Mesenchymal stem cell (in vitro differentiated cells and primary cell): ENCODE measurements at regions not wholly inside any gene's neighbourhood (a gene's known extent, or its start where the extent isn't known, plus 50 kb on each side); places are given as distances from the start of the nearest gene placed in this dataset.

Experiments
- DNase-seq: peaks from one replicate; pipeline ENCODE4 v3.0.0-alpha.2; 2013
- H2AFZ ChIP-seq: one replicate; pipeline ENCODE4 v1.6.1; 2013; ENCODE audit warnings: low read depth, mild to moderate bottlenecking, control low read depth, inconsistent platforms, low read length, moderate library complexity
- H2AK5ac ChIP-seq: 2 replicates; pipeline ENCODE4 v1.6.1; 2013; ENCODE audit warnings: low read length, moderate library complexity, mild to moderate bottlenecking, inconsistent platforms; ENCODE audit not compliant: severe bottlenecking
- H2BK120ac ChIP-seq: one replicate; pipeline ENCODE4 v1.6.1; 2013; ENCODE audit warnings: low read depth, mild to moderate bottlenecking, inconsistent platforms, low read length, moderate library complexity
- H2BK12ac ChIP-seq, 2 experiments: one replicate each; pipeline ENCODE4 v1.6.1; 2013; ENCODE audit warnings: inconsistent platforms in 2 of 2, low read length in 2 of 2, mild to moderate bottlenecking in 2 of 2, moderate library complexity in 2 of 2, control low read depth in 1 of 2
- H2BK15ac ChIP-seq: one replicate; pipeline ENCODE4 v1.6.1; 2013; ENCODE audit warnings: mild to moderate bottlenecking, low read depth, inconsistent platforms; ENCODE audit not compliant: poor library complexity, severe bottlenecking
- H2BK5ac ChIP-seq: 2 replicates; pipeline ENCODE4 v1.6.1; 2013; ENCODE audit warnings: low read depth, mild to moderate bottlenecking, low read length, control low read depth, inconsistent platforms; ENCODE audit not compliant: poor library complexity, severe bottlenecking
- H3K14ac ChIP-seq, 2 experiments: one replicate each; pipeline ENCODE4 v1.6.1; 2013; ENCODE audit warnings: inconsistent platforms in 2 of 2, low read length in 2 of 2, control low read depth in 1 of 2, mild to moderate bottlenecking in 1 of 2, moderate library complexity in 1 of 2
- H3K18ac ChIP-seq, 2 experiments: one replicate each; pipeline ENCODE4 v1.6.1; 2013; ENCODE audit warnings: inconsistent platforms in 2 of 2, low read length in 2 of 2, control low read depth in 1 of 2, low read depth in 1 of 2, mild to moderate bottlenecking in 1 of 2
- H3K23ac ChIP-seq, 2 experiments: one replicate each; pipeline ENCODE4 v1.6.1; 2013; ENCODE audit warnings: inconsistent platforms in 2 of 2, low read length in 2 of 2, mild to moderate bottlenecking in 2 of 2, moderate library complexity in 2 of 2, control low read depth in 1 of 2
- H3K27ac ChIP-seq: 2 replicates; pipeline ENCODE4 v1.5.1; 2013; ENCODE audit warnings: mild to moderate bottlenecking, moderate library complexity, low read length, control low read depth, inconsistent platforms; ENCODE audit not compliant: poor library complexity, severe bottlenecking
- H3K27me3 ChIP-seq, 2 experiments: 2 replicates each; pipeline versions ENCODE4 v1.6.1 to v1.7.0; 2013; ENCODE audit warnings: low read length in 2 of 2, mild to moderate bottlenecking in 2 of 2, moderate library complexity in 2 of 2, control low read depth in 1 of 2, inconsistent platforms in 1 of 2; ENCODE audit not compliant: control insufficient read depth in 1 of 2, insufficient read depth in 1 of 2
- H3K36me3 ChIP-seq, 2 experiments: 2 replicates each; pipeline versions ENCODE4 v1.6.1 to v1.7.0; 2013; ENCODE audit warnings: low read length in 2 of 2, control low read depth in 1 of 2, inconsistent platforms in 1 of 2, low read depth in 1 of 2, mild to moderate bottlenecking in 1 of 2; ENCODE audit not compliant: insufficient read depth in 2 of 2, control insufficient read depth in 1 of 2
- H3K4ac ChIP-seq, 2 experiments: one replicate each; pipeline ENCODE4 v1.6.1; 2013; ENCODE audit warnings: inconsistent platforms in 2 of 2, low read length in 2 of 2, mild to moderate bottlenecking in 2 of 2, moderate library complexity in 2 of 2, control low read depth in 1 of 2, low read depth in 1 of 2
- H3K4me1 ChIP-seq: 2 replicates; pipeline ENCODE4 v1.6.1; 2013; ENCODE audit warnings: low read depth, low read length, control low read depth; ENCODE audit not compliant: control insufficient read depth, insufficient read depth
- H3K4me2 ChIP-seq: 2 replicates; pipeline ENCODE4 v1.6.1; 2013; ENCODE audit warnings: low read length, mild to moderate bottlenecking, inconsistent platforms; ENCODE audit not compliant: poor library complexity, severe bottlenecking
- H3K4me3 ChIP-seq, 2 experiments: 2 replicates each; pipeline versions ENCODE4 v1.5.1 to v1.7.0; 2013; ENCODE audit warnings: low read length in 2 of 2, mild to moderate bottlenecking in 2 of 2, control low read depth in 1 of 2, low read depth in 1 of 2; ENCODE audit not compliant: insufficient read depth in 1 of 2
- H3K79me1 ChIP-seq: replicated peaks from 2 replicates; pipeline ENCODE4 v1.6.1; 2013; ENCODE audit warnings: mild to moderate bottlenecking, control low read depth, low read length, inconsistent platforms; ENCODE audit not compliant: poor library complexity, severe bottlenecking
- H3K9ac ChIP-seq: 2 replicates; pipeline ENCODE4 v1.7.0; 2013; ENCODE audit warnings: mild to moderate bottlenecking, low read length, moderate library complexity
- H3K9me3 ChIP-seq: 2 replicates; pipeline ENCODE4 v1.7.0; 2013; ENCODE audit warnings: mild to moderate bottlenecking, low read length; ENCODE audit not compliant: control insufficient read depth
- H4K8ac ChIP-seq: one replicate; pipeline ENCODE4 v1.6.1; 2013; ENCODE audit warnings: inconsistent platforms, mild to moderate bottlenecking, low read length, moderate library complexity
- H4K91ac ChIP-seq: one replicate; pipeline ENCODE4 v1.6.1; 2013; ENCODE audit warnings: mild to moderate bottlenecking, low read length, inconsistent platforms
- WGBS: methylation state at CpG from one replicate; pipeline ENCODE4 v1.1.7; 2013; ENCODE audit warnings: mixed read lengths; 5-methylcytosine and 5-hydroxymethylcytosine counted together

DNA sequence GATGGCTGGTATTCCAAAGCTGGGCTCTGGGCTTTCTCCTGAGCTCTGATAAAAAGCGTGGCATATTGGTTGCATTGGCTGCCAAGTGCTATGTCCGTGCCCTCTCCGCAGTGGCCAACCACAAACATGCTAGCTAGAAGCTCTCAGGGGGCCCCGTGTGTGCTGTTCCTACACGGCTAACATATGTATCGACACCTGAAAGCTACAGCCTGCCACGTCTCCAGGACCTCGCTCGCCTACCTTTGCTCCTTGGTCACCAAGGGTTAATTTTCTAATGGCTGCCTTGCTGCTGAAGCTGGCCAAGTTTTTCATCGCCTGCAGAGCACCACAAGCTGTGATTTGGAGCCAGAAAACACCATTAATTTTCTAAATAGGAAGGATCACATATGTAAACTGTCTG, 888.4 kb downstream of the BCL11A start:
- H3K4me2 ChIP-seq: no peak overlapping the region
- no peak overlapping the region for H3K27ac ChIP-seq
- H3K79me1 ChIP-seq: no peaks in the 10 kb centered on the region
- no peak overlapping the region for H2BK5ac ChIP-seq
- no peak overlapping the region for H2BK12ac ChIP-seq
- no peaks in the 10 kb centered on the region for H3K9me3 ChIP-seq
- H3K14ac ChIP-seq: no peak overlapping the region
- H3K23ac ChIP-seq: no peak overlapping the region
- H3K4me3 ChIP-seq: no peak overlapping the region
- H2BK15ac ChIP-seq: no peak overlapping the region
- no peak overlapping the region for H3K18ac ChIP-seq
- H3K4me1 ChIP-seq: no peaks in the 10 kb centered on the region
- 77% methylated on average over 9 of the region's 10 CpGs for WGBS
- H3K27me3 ChIP-seq: no peaks in the 10 kb centered on the region
- no peak overlapping the region for H2BK120ac ChIP-seq
- no peak overlapping the region for H2AK5ac ChIP-seq
- H3K9ac ChIP-seq: no peak overlapping the region
- no peak overlapping the region for H4K91ac ChIP-seq
- no peak overlapping the region for H3K4ac ChIP-seq
- DNase-seq: no peak
- no peak overlapping the region for H2AFZ ChIP-seq
- no peak overlapping the region for H4K8ac ChIP-seq
- no peaks in the 10 kb centered on the region for H3K36me3 ChIP-seq

DNA sequence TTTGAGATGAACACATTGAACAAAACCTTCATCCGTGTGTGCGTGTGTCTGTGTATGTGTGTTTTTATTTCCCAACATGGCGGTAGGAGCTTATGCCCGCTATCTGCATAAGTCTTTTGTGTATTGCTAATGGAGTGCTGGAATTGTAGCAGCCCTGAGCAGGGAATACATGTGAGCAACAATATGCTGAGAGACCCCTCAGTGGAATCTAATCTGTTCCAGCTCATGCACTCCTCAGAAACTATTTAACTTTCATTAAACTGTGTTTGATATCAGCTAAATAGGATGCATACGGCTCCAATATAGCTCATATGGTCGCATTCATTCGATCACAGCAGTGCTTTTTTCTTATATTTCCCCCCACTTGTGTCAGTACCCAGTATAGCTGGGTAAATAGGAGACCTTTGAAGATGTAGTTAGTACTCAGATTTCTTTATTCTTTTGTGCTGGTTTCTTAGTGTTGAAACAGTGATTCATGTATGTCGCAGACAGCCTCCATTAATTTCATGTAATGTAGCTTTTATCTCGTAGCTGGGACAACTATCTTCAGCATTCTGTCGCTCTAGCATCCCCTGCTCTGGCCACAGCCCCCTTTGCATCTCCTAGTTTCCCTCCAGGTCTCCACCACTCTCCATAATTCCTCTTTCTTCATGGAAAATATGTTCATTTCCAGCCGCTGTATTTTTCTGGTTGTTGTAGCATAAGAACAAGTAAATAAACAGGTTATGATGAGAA, 891.2 kb downstream of the BCL11A start:
- no peak overlapping the region for H3K4me2 ChIP-seq
- no peaks in the 10 kb centered on the region for H3K79me1 ChIP-seq
- H4K91ac ChIP-seq: no peak overlapping the region
- no peaks in the 10 kb centered on the region for H3K36me3 ChIP-seq
- no peak overlapping the region for H3K14ac ChIP-seq
- H2BK5ac ChIP-seq: no peak overlapping the region
- no peak overlapping the region for H2AFZ ChIP-seq
- H3K27ac ChIP-seq: no peak overlapping the region
- no peak overlapping the region for H3K4me3 ChIP-seq
- H3K4me1 ChIP-seq: no peaks in the 10 kb centered on the region
- no peak overlapping the region for H3K4ac ChIP-seq
- no peaks in the 10 kb centered on the region for H3K9me3 ChIP-seq
- no peak overlapping the region for H2BK15ac ChIP-seq
- H4K8ac ChIP-seq: no peak overlapping the region
- H3K27me3 ChIP-seq: no peaks in the 10 kb centered on the region
- no peak for DNase-seq
- H3K18ac ChIP-seq: no peak overlapping the region
- no peak overlapping the region for H2BK12ac ChIP-seq
- H3K9ac ChIP-seq: no peak overlapping the region
- no peak overlapping the region for H2BK120ac ChIP-seq
- H2AK5ac ChIP-seq: no peak overlapping the region
- WGBS: 85% methylated on average over 11 of the region's 11 CpGs
- no peak overlapping the region for H3K23ac ChIP-seq

DNA sequence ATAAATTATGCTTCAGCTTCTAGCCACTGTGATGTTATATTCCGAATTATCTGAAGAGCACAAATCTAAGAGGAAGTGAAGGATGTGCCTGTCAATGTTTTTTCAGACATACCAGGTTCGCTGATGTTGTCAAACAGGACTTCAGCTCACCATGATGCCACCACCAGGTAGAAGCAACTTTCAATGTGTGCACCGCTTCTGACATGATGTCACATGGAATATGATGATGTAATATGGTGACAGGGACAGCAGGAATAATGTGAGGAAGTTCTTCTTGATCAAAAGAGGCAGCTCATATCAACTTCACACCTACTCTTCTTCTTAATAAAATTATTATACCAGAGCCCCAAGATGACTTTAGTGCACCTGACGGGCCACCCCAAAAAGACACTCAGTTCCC, 893.2 kb downstream of the BCL11A start:
- Histone ChIP-seq H2AFZ (no peak overlapping the region), H3K4me2 (no peak overlapping the region), H3K9ac (no peak overlapping the region), H2BK120ac (no peak overlapping the region), H3K14ac (no peak overlapping the region), H2BK5ac (no peak overlapping the region), H3K4me1 (no peaks in the 10 kb centered on the region), H3K27me3 (no peaks in the 10 kb centered on the region), H3K18ac (no peak overlapping the region), H3K27ac (no peak overlapping the region), H2AK5ac (no peak overlapping the region), H2BK15ac (no peak overlapping the region), H3K23ac (no peak overlapping the region), H2BK12ac (no peak overlapping the region), H3K36me3 (no peaks in the 10 kb centered on the region), H3K79me1 (no peaks in the 10 kb centered on the region), H4K8ac (no peak overlapping the region), H3K4me3 (no peak overlapping the region), H3K9me3 (no peaks in the 10 kb centered on the region), H3K4ac (no peak overlapping the region), H4K91ac (no peak overlapping the region)
- no peak for DNase-seq
- 44% methylated on average over 2 of the region's 4 CpGs for WGBS

DNA sequence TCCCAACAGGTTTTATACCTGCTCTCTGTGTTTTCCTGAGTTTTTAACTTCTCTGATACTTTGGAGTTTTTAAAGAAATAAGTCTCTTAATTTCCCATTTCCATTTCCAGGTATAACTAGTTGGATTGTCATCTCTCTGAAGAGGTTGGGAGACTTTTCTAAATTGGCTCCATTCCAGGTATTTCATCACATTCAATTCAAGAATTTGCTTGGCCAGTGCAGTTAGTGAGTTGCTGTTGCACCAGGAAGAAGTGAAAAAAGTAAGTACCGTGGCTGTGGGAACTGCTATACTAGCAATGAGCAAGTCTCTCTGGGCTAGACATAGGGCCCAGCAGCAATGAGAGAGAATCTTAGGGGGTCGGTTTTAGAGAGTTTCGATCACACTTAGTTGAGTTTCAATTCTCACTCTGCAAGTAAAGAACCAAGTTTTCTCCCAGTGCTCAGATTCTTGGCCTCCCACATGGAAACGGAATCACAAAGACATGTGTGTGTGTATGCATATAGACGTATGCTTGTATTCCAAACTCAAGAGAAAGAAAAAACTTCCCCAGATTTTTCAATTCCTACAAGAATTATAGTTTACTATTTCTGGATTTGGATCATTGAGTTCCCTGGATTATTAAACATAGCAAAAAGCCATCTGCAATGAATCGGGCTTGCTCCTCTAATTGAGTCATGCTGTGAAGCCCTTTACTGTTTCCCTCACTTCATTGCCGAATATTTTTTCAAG, 894.4 kb downstream of the BCL11A start:
- no peak overlapping the region for H2BK15ac ChIP-seq
- H3K4me1 ChIP-seq: no peaks in the 10 kb centered on the region
- H3K9ac ChIP-seq: no peak overlapping the region
- no peaks in the 10 kb centered on the region for H3K9me3 ChIP-seq
- H3K79me1 ChIP-seq: no peaks in the 10 kb centered on the region
- no peak overlapping the region for H2BK12ac ChIP-seq
- no peaks in the 10 kb centered on the region for H3K27me3 ChIP-seq
- no peak overlapping the region for H3K23ac ChIP-seq
- H2AK5ac ChIP-seq: no peak overlapping the region
- no peak overlapping the region for H2BK120ac ChIP-seq
- no peak overlapping the region for H4K91ac ChIP-seq
- no peak overlapping the region for H2AFZ ChIP-seq
- no peak overlapping the region for H3K4ac ChIP-seq
- H3K36me3 ChIP-seq: no peaks in the 10 kb centered on the region
- no peak overlapping the region for H3K18ac ChIP-seq
- no peak overlapping the region for H2BK5ac ChIP-seq
- no peak overlapping the region for H3K14ac ChIP-seq
- no peak overlapping the region for H3K27ac ChIP-seq
- no peak overlapping the region for H3K4me2 ChIP-seq
- H4K8ac ChIP-seq: no peak overlapping the region
- no peak for DNase-seq
- WGBS: 68% methylated on average over 5 of the region's 7 CpGs
- H3K4me3 ChIP-seq: no peak overlapping the region
